GM03348 (cell line): ENCODE measurements at regions not wholly inside any gene's neighbourhood (a gene's known extent, or its start where the extent isn't known, plus 50 kb on each side); places are given as distances from the start of the nearest gene placed in this dataset.
"Not testable (repeated sequence)": the region's sequence is repeated elsewhere in the genome, so short reads cannot be mapped to it uniquely, and the experiment has no call there.

Experiments
- DNase-seq: peaks from one replicate; pipeline ENCODE4 v3.0.0; 2012; ENCODE audit warnings: low spot score

- DNase-seq = no peak
Measured at GRCh38 chr7:98774884-98775283, 94.9 kb downstream of the TMEM130 start.

GRCh38 chr7:98777051-98777450, 92.8 kb downstream of the TMEM130 start:
- no peak for DNase-seq

GRCh38 chr7:98778421-98778820, 91.4 kb downstream of the TMEM130 start:
- DNase-seq = no peak

DNA sequence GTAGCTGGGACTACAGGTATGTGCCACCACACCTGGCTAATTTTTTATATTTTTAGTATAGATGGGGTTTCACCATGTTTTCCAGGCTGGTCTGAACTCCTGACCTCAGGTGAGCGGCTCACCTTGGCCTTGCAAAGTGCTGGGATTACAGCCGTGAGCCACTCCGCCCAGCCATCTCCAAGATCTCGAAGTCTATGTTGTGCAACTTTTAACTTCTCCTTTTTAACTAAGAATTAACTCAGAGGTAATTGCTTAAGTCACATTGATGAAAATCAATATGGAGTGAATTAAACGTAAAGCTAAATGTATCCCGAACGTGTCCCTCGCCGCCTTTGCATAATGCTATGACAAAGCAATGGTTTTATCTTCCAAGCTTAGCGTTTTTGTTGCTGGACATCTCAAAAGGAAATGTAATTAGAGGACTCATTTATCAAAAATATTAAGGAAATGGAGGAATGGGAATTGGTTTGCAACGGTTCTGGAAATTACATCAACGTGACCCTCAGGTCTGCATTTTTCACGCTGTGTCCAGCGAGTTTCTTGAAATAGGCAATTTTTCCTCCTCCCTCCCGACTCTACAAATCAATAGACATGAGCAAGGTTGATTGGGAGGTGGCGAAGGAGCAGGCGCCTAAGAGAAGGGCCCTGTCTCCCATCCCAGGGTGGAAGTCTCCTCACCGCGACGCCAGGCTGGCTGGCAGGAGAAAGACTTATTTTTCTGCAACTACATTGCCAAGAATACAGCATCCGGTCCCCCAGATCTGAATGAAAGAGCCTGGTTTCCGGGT, 89.8 kb downstream of the TMEM130 start:
- no peak for DNase-seq

GRCh38 chr7:98784216-98784785, 85.5 kb downstream of the TMEM130 start:
- DNase-seq = no peak

DNA sequence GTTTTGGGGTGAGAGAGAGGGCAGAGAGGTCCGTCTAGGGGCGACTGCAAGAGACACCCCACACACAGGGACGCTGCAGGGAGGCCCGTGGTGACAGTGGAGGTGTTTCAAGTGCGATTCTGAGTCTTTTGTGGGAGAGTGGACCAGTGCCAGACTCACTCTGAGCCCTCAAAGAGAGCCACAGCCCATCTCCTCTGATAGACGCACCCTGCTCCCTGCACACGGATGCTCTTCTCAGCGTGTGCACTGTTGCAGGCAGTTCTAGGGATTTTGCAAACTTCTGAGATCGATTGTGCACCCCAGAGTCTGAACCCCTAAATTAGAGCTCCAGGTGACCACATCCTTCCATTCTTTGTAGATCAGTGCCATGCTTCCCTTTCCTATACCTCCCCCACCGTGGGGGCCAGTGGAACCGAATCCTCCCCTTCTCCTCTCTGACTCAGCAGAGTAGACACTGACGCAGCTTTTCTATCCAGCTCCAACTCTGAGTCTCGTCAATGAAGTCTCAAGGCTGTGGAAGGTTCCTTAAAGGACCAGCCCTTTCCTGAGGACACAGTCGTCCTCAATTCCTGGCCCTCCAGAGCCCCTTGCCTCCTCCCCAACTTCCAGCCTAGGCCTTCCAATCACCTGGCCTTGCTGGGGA, 83.8 kb downstream of the TMEM130 start:
- DNase-seq = no peak

- peak; percentile 48 for DNase-seq
Measured at GRCh38 chr7:98788966-98789365, 80.8 kb downstream of the TMEM130 start.

DNA sequence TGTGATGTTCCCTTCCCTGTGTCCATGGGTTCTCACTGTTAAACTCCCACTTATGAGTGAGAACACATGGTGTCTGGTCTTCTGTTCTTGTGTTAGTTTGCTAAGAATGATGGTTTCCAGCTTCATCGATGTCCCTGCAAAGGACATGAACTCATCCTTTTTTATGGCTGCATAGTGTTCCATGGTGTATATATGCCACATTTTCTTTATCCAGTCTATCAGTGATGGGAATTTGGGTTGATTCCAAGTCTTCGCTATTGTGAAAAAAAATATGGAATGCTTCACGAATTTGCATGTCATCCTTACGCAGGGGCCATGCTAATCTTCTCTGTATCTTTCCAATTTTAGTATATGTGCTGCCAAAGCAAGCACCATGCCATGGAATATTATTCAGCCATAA, 75.4 kb downstream of the TMEM130 start:
- not testable (repeated sequence) for DNase-seq

DNA sequence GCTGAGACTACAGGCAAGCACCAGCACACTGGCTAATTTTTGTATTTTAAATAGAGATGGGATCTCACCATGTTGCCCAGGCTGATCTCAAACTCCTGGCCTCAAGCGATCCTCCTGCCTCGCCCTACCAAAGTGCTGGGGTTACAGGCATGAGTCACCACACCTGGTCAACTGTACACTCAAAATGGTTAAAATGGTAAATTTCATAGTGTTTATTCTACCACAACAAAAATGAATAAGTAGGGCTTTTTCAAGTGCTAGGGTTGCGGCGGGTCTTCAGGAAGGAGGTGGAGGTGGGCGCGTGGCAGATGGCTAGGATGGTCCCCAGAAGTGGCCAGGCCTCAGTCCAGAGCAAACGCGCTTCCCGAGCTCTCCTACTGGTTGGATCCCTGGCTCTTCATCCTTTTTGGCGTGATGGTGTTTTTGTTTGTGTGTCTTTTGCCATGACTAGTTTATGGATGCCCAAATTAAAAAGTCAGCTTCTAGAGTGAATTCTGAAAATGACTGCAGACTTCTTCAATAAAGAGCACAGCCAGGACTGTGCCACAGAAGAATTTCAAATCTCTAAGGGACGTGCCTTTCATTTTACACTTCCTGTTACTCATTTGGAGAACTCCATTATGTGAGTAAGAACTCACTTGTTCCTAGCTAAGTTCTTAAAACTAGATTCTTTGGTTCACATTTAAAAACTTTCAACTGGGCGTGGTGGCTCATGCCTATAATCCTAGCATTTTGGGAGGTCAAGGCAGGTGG, 73.9 kb downstream of the TMEM130 start:
- DNase-seq = no peak
